ENCODE measurements at regions not wholly inside any gene's neighbourhood (a gene's known extent, or its start where the extent isn't known, plus 50 kb on each side); places are given as distances from the start of the nearest gene placed in this dataset.

DNA sequence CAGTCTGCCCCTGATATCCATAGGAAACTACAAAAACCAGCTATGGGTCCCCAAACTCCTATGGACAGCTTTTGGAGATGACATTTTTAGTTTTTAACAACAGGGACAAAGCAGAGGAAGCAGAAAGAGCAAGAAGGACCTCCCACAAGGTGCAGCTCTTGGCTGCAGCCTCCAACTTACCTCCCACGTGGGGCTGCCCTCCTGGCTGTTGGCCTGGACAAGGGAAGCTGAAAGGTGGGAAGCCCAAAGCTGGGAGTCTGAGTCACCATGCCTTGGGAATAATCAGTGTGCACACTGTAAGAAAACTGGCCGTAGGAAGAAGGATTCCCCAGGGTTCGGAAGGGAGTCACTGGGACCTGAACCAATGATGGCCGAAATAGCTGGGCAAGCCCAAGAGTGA, 51.8 kb upstream of the PAX1 start:
- DNase-seq (ENCODE audit: low spot score): no peak
- TF ChIP-seq CTCF (IDR thresholded peaks at IDR 0.05): no peak
- Histone ChIP-seq H3K4me3 (no peak overlapping the region), H3K27ac (no peak overlapping the region)

DNA sequence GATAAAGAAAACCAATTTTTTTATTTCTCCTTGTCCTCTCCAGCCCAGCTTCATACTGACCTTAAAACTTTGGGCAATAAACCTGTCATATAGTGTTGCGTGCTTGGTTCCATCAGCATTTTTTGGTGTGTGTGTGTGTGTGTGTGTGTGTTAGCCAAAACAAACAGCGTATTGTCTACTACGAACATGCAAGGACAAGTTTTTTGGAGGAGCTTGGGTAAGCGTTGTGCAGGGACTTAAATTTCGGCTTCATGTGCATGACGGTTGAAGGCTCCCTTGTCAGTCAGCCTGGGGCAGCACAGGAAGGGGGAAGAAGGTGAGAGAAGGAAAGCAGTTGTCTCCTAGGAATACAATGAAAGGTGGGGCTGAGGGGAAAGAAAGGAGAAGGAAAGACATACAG, 62.0 kb upstream of the PAX1 start:
- no peak overlapping the region for H3K4me3 ChIP-seq
- TF ChIP-seq CTCF (IDR thresholded peaks at IDR 0.05): no peak
- DNase-seq (ENCODE audit: low spot score): no peak
- H3K27ac ChIP-seq: no peak overlapping the region

GRCh38 chr20:21640556-21640955, 64.9 kb upstream of the PAX1 start:
- Histone ChIP-seq H3K27ac (no peak overlapping the region), H3K4me3 (no peak overlapping the region)
- no peak for TF ChIP-seq CTCF (IDR thresholded peaks at IDR 0.05)
- DNase-seq (ENCODE audit: low spot score): no peak

DNA sequence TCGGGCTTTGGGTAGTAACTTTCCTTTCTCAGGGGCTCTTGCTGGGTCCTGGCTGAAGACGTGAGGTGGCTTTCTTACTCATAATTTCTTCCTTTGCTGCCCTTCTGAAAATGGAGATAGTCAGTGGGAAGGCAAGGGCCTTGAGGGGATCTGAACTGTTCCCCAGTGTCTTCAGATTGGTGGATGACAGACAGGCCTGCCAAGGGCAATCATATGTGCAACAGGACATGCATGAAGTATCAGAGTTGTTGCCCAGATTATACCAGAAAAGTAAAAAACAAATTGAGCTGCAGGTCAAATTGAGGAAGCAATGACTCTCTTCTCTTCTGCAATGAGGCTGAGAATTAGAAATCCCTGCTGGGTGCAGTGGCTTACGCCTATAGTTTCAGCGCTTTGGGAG, 71.6 kb upstream of the PAX1 start:
- no peak for TF ChIP-seq CTCF (IDR thresholded peaks at IDR 0.05)
- H3K4me3 ChIP-seq: no peak overlapping the region
- no peak overlapping the region for H3K27ac ChIP-seq
- no peak for DNase-seq (ENCODE audit: low spot score)

- H3K4me3 ChIP-seq: no peak overlapping the region
- no peak for DNase-seq (ENCODE audit: low spot score)
- no peak for TF ChIP-seq CTCF (IDR thresholded peaks at IDR 0.05)
- no peak overlapping the region for H3K27ac ChIP-seq
Measured at GRCh38 chr20:21632735-21633053, 72.8 kb upstream of the PAX1 start.

- no peak for TF ChIP-seq CTCF (IDR thresholded peaks at IDR 0.05)
- H3K4me3 ChIP-seq: no peak overlapping the region
- no peak overlapping the region for H3K27ac ChIP-seq
- DNase-seq (ENCODE audit: low spot score): no peak
Measured at GRCh38 chr20:21632031-21632734, 73.3 kb upstream of the PAX1 start.

DNA sequence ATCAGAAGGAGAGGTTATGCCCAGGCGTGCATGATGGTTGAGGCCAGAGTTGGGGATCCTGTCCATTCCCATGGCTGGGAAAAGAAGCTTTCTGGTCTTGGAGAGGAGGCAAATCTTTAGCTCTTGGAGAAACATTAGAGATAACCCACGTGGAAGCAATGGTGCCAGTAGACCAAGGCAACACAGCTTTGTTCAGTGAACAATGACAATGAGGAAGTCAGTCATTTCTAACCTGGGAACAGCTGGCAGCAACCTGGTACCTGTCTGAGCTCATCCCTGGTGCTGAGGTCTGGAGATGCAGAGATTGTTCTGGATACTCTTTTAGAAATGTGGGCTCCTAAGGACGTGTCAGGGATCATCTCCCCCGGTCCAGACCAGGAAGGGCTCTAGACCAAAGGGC, 76.7 kb upstream of the PAX1 start:
- no peak for TF ChIP-seq CTCF (IDR thresholded peaks at IDR 0.05)
- DNase-seq (ENCODE audit: low spot score): no peak
- Histone ChIP-seq H3K27ac (no peak overlapping the region), H3K4me3 (no peak overlapping the region)

Data from coronary artery (tissue), 2 donors.